GM12891 (cell line): ENCODE measurements at regions not wholly inside any gene's neighbourhood (a gene's known extent, or its start where the extent isn't known, plus 50 kb on each side); places are given as distances from the start of the nearest gene placed in this dataset.

ENCODE experiments used
- PAX5 ChIP-seq: IDR thresholded peaks from 2 replicates; pipeline ENCODE4 v1.6.1; 2011; ENCODE audit warnings: low read length, moderate library complexity, mild to moderate bottlenecking; ENCODE audit not compliant: insufficient read depth, severe bottlenecking
- POLR2A ChIP-seq: IDR thresholded peaks from 2 replicates; pipeline ENCODE4 v1.6.1; 2011; ENCODE audit warnings: low read depth, low read length, control low read depth

- no peak for TF ChIP-seq POLR2A
- no peak for TF ChIP-seq PAX5
These were observed 480.9 kb upstream of the CHST9 start for GRCh38 chr18:27666016-27666415.
